GM12872 (cell line): ENCODE measurements at regions not wholly inside any gene's neighbourhood (a gene's known extent, or its start where the extent isn't known, plus 50 kb on each side); places are given as distances from the start of the nearest gene placed in this dataset.

Experiments
- TF ChIP-seq, protein P1 (sequence below): IDR thresholded peaks from 3 replicates; pipeline ENCODE4 v1.5.1; 2011; ENCODE audit warnings: low read depth, mild to moderate bottlenecking, low read length, moderate library complexity; ENCODE audit not compliant: insufficient read depth

DNA sequence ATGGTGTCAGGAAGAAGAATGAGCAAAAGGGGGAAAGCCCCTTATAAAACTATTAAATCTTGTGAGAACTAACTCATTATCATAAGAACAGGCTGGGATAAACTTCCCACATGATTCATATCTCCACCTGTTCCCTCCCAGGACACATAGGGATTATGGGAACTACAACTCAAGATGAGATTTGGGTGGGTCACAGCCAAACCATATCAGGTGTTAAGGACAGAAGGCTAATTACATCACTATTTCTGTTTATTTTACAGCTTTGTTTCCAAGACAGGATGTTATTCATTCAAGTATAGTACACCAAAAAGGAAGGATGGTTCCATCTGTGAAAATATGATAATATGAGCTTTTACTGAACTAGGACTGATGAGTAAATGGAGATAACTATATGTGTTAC lies 63.7 kb upstream of the ARSJ start:
- TF ChIP-seq, protein P1, sequence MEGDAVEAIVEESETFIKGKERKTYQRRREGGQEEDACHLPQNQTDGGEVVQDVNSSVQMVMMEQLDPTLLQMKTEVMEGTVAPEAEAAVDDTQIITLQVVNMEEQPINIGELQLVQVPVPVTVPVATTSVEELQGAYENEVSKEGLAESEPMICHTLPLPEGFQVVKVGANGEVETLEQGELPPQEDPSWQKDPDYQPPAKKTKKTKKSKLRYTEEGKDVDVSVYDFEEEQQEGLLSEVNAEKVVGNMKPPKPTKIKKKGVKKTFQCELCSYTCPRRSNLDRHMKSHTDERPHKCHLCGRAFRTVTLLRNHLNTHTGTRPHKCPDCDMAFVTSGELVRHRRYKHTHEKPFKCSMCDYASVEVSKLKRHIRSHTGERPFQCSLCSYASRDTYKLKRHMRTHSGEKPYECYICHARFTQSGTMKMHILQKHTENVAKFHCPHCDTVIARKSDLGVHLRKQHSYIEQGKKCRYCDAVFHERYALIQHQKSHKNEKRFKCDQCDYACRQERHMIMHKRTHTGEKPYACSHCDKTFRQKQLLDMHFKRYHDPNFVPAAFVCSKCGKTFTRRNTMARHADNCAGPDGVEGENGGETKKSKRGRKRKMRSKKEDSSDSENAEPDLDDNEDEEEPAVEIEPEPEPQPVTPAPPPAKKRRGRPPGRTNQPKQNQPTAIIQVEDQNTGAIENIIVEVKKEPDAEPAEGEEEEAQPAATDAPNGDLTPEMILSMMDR: no peak

DNA sequence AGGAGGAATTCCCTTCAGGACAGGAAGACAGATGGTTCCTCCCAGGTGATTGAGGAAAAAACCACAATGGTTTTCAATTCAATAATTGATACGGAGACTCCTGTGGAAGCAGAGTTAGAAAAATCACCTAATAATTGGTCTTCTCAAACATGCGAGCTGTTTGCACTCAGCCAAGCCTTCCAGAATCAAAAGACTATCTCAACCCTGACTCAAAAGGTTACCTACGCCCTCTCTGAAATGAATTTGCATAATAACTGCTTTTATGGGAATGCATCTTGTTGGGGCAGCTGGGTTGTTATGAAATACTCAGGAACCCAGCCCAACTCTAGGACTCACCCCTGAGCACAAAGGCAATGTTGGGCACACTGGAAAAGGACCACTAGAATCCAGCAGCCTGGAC lies 66.9 kb upstream of the ARSJ start:
- TF ChIP-seq, protein P1: no peak

DNA sequence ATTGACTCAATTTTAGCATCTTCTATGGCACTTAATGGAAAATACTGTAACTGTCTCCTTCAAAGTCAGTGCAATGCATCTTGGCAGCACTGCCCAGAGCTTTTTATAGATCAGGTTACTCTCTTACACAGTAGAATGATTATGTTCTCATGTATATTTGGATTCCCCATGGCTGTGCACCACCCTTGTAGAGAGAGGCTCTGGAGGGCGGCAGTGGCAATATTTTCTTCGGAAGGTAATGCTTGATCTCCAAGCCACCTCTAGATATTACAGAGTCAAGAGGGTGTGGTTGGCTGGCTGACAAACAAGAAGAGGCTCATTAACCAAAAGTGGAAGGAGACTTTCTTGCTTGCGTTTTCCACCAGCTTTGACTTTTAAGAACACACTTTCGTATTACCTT lies 72.8 kb upstream of the ARSJ start:
- TF ChIP-seq, protein P1: no peak

DNA sequence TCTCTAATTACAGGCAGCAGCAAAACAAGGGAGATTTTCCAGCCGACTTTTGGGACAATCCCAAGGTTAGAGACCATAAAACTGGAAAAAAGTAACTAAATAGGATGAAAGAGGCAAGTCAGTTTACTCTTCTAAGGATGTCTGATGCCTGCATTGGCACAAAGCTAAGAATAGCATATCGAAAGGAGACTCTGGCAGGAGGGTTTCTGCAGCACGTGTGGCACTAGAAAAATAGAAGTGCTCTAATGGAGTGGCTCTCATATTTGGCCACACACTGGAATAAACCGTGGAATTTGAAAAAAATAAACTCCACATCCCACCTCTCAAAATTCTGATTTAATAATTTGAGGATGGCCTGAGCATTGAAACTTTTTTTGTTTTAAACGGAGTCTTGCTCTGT lies 77.2 kb upstream of the ARSJ start:
- TF ChIP-seq, protein P1: no peak

DNA sequence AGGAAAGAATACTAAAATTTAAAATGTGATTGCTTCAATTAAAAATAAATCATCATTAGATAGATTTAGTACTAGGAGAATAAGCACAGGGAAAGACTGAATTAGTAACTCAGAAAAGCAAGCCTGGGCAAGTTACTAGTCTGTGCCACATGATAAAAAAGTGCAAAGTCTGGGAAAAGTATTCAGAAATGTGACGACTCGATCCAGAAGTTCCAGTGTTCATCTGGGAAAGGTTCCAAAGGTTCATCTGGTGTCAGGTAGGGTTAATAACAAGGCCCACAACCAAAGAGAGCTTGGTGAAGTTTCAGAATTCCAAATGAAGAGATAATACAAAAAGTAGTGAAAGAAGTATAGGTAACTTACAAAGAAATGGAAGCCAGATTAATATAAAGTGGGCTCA lies 78.3 kb upstream of the ARSJ start:
- TF ChIP-seq, protein P1: no peak

DNA sequence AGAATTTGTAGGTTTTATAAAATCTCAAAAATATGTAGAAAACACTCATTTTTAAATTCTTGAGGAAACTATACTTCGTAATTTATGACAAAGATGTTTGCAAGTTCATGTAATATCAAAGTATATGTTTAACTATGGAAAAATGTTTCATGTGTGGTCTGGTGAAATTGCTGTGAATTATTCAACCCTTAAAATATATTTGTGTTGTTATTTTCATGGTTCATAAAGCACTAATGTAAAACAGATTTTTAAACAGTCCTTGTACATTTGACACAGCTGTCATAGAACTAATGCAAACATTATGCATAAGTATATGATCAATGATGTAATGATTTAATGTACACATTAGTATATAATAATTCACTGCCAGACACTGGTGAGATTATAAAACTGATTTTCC lies 83.1 kb upstream of the ARSJ start:
- TF ChIP-seq, protein P1: no peak

DNA sequence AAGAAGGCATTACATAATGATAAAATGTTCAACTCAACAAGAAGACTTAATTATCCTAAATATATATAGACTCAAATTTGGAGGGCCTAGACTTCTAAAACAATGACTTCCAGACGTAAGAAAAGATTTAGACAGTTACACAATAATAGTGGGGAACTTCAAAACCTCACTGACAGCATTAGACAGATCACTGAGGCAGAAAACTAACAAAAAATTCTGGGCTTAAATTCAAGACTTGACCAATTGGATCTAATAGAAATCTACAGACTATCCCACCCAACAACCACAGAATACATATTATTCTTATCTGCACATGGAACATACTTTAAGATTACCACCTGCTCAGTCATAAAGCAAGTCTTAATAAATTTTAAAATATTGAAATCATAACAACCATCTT lies 93.3 kb upstream of the ARSJ start:
- TF ChIP-seq, protein P1: no peak

DNA sequence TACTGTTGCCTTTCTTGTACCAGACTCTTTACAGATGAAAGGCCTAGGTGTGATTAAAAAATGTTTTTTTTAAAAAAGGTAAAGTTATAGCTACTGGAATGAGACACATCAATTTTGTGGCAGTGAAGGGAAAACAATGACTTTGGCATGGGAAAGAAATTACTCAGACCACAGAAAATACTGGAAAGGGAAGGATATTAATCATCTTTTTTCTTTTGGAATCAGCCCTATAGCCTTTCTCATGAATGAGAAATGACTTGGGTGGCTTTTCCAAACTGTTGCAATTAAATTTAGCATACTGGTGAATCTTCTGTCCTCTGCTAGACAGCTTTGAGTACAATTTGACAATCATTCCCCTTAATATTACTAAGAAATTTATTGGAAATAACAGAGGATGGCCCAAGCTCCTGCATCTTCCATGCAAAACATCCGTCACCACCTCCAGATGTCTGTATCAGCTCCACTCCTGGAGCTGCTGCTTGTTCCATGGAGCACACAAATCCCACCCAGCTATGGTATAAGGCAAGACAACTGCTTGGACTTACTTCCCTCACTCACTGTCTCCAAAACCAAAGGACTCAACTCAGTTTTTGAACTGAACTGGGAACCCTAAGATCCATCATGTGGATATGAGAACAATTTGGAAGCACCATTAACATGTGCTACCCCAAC lies 97.6 kb upstream of the ARSJ start:
- TF ChIP-seq, protein P1: no peak
